DMS53 treated with DMSO at 0.1 percent for 48 hours (cell line): ENCODE measurements at regions not wholly inside any gene's neighbourhood (a gene's known extent, or its start where the extent isn't known, plus 50 kb on each side); places are given as distances from the start of the nearest gene placed in this dataset.
"Not testable (repeated sequence)": the region's sequence is repeated elsewhere in the genome, so short reads cannot be mapped to it uniquely, and the experiment has no call there.

Experiments used
- DNase-seq: peaks from one replicate; lab custom pipeline; 2025; ENCODE audit not compliant: unreplicated experiment; lab: John Stamatoyannopoulos, UW

- no peak for DNase-seq
Measured at GRCh38 chr6:167748458-167749379, 78.0 kb upstream of the AFDN start.

- peak; percentile 76 for DNase-seq
Measured at GRCh38 chr6:167750956-167751358, 75.8 kb upstream of the AFDN start.

GRCh38 chr6:167751579-167752115 is 75.1 kb upstream of the AFDN start:
- DNase-seq: no peak

GRCh38 chr6:167753281-167753680 is 73.4 kb upstream of the AFDN start:
- DNase-seq: not testable (repeated sequence)

GRCh38 chr6:167754691-167755090 is 72.0 kb upstream of the AFDN start:
- DNase-seq: no peak

GRCh38 chr6:167755461-167755860 is 71.2 kb upstream of the AFDN start:
- DNase-seq: no peak

GRCh38 chr6:167756597-167756996 is 70.1 kb upstream of the AFDN start:
- DNase-seq: no peak

- DNase-seq: no peak
Measured at GRCh38 chr6:167757249-167757648, 69.5 kb upstream of the AFDN start.

- DNase-seq: no peak
Measured at GRCh38 chr6:167757821-167758220, 68.9 kb upstream of the AFDN start.

GRCh38 chr6:167758309-167759023 is 68.2 kb upstream of the AFDN start:
- no peak for DNase-seq

GRCh38 chr6:167759206-167759605 is 67.5 kb upstream of the AFDN start:
- no peak for DNase-seq

- no peak for DNase-seq
Measured at GRCh38 chr6:167759912-167760311, 66.8 kb upstream of the AFDN start.

GRCh38 chr6:167760979-167761793 is 65.5 kb upstream of the AFDN start:
- no peak for DNase-seq

- DNase-seq: no peak
Measured at GRCh38 chr6:167761794-167762258, 64.9 kb upstream of the AFDN start.

GRCh38 chr6:167762259-167762962 is 64.3 kb upstream of the AFDN start:
- no peak for DNase-seq

- no peak for DNase-seq
Measured at GRCh38 chr6:167763056-167763944, 63.4 kb upstream of the AFDN start.

- DNase-seq: no peak
Measured at GRCh38 chr6:167764215-167764614, 62.5 kb upstream of the AFDN start.

GRCh38 chr6:167764713-167765479 is 61.8 kb upstream of the AFDN start:
- no peak for DNase-seq
